Fibroblast of the aortic adventitia (primary cell): ENCODE measurements at regions not wholly inside any gene's neighbourhood (a gene's known extent, or its start where the extent isn't known, plus 50 kb on each side); places are given as distances from the start of the nearest gene placed in this dataset.
A peak's percentile ranks its signal among the peaks of the same experiment; 100 is the strongest.
"Not testable (repeated sequence)": the region's sequence is repeated elsewhere in the genome, so short reads cannot be mapped to it uniquely, and the experiment has no call there.

Experiments
- DNase-seq: peaks from one replicate; pipeline ENCODE4 v3.0.0-alpha.2; 2010; ENCODE audit warnings: low read depth
- H3K4me3 ChIP-seq: 2 replicates; pipeline ENCODE4 v1.5.1; 2011; ENCODE audit warnings: low read depth, mild to moderate bottlenecking, control low read depth, low read length, moderate library complexity
- CTCF ChIP-seq: IDR thresholded peaks from 2 replicates; pipeline ENCODE4 v1.5.1; 2011; ENCODE audit warnings: mild to moderate bottlenecking, low read length, control low read depth, inconsistent platforms; ENCODE audit not compliant: insufficient read depth

- TF ChIP-seq CTCF: no peak
- no peak for DNase-seq
- H3K4me3 ChIP-seq: no peak overlapping the region
Measured at GRCh38 chr4:110424144-110424543, 51.8 kb upstream of the ENPEP start.

GRCh38 chr4:110418641-110419040 is 57.3 kb upstream of the ENPEP start:
- no peak overlapping the region for H3K4me3 ChIP-seq
- no peak for TF ChIP-seq CTCF
- DNase-seq: no peak

GRCh38 chr4:110417136-110417535 is 58.8 kb upstream of the ENPEP start:
- no peak for TF ChIP-seq CTCF
- H3K4me3 ChIP-seq: no peak overlapping the region

GRCh38 chr4:110415478-110415877 is 60.5 kb upstream of the ENPEP start:
- no peak overlapping the region for H3K4me3 ChIP-seq
- no peak for TF ChIP-seq CTCF
- DNase-seq: no peak

More at GRCh38 chr4:110417136-110417535, 58.8 kb upstream of the ENPEP start:
- DNase-seq: no peak

- no peak overlapping the region for H3K4me3 ChIP-seq
- TF ChIP-seq CTCF: no peak
- no peak for DNase-seq
Measured at GRCh38 chr4:110415041-110415440, 60.9 kb upstream of the ENPEP start.

GRCh38 chr4:110414561-110414920 is 61.4 kb upstream of the ENPEP start:
- TF ChIP-seq CTCF: no peak
- no peak for DNase-seq
- no peak overlapping the region for H3K4me3 ChIP-seq

GRCh38 chr4:110413807-110414560 is 62.0 kb upstream of the ENPEP start:
- not testable (repeated sequence) for H3K4me3 ChIP-seq
- peak; percentile 22 for DNase-seq
